GM12892 (cell line): ENCODE measurements at regions not wholly inside any gene's neighbourhood (a gene's known extent, or its start where the extent isn't known, plus 50 kb on each side); places are given as distances from the start of the nearest gene placed in this dataset.
"Not testable (repeated sequence)": the region's sequence is repeated elsewhere in the genome, so short reads cannot be mapped to it uniquely, and the experiment has no call there.

Experiments used
- DNase-seq: peaks from one replicate; pipeline ENCODE4 v3.0.0; 2011; ENCODE audit not compliant: insufficient read length
- FAIRE-seq: peaks from 2 replicates; lab custom pipeline; 2011; peaks lifted over from hg19 to GRCh38; lab: Jason Lieb, UNC
- POLR2A ChIP-seq: IDR thresholded peaks from 2 replicates; pipeline ENCODE4 v1.6.1; 2011; ENCODE audit warnings: low read depth, low read length, control low read depth
- POLR2AphosphoS5 ChIP-seq: IDR thresholded peaks from 2 replicates; pipeline ENCODE4 v1.6.1; 2011; ENCODE audit warnings: low read depth, low read length, control low read depth
- TAF1 ChIP-seq: IDR thresholded peaks from 2 replicates; pipeline ENCODE4 v1.6.1; 2011; ENCODE audit warnings: low read depth, mild to moderate bottlenecking, control low read depth, low read length, borderline replicate concordance

GRCh38 chr3:163717377-163717776 lies 1360.9 kb downstream of the SI start:
- no peak for TF ChIP-seq TAF1
- no peak for TF ChIP-seq POLR2AphosphoS5
- no peak for TF ChIP-seq POLR2A
- no peak for FAIRE-seq
- DNase-seq, result no peak

GRCh38 chr3:163708428-163708827 lies 1369.9 kb downstream of the SI start:
- TF ChIP-seq TAF1 (no peak), POLR2A (no peak), POLR2AphosphoS5 (no peak)
- DNase-seq (no peak), FAIRE-seq (no peak)

GRCh38 chr3:163707659-163708058 lies 1370.6 kb downstream of the SI start:
- DNase-seq (no peak), FAIRE-seq (no peak)
- no peak for TF ChIP-seq POLR2AphosphoS5
- no peak for TF ChIP-seq TAF1
- no peak for TF ChIP-seq POLR2A

- FAIRE-seq, DNase-seq: not testable (repeated sequence)
These were observed 1380.1 kb downstream of the SI start for GRCh38 chr3:163698221-163698620.

GRCh38 chr3:163692494-163692893 lies 1385.8 kb downstream of the SI start:
- FAIRE-seq (no peak), DNase-seq (no peak)
- TF ChIP-seq POLR2AphosphoS5 (no peak), POLR2A (no peak), TAF1 (no peak)

- FAIRE-seq (no peak), DNase-seq (no peak)
- no peak for TF ChIP-seq POLR2AphosphoS5
- TF ChIP-seq POLR2A, result no peak
- no peak for TF ChIP-seq TAF1
These were observed 1393.6 kb downstream of the SI start for GRCh38 chr3:163684651-163685050.

GRCh38 chr3:163672954-163673353 lies 1405.3 kb downstream of the SI start:
- no peak for TF ChIP-seq TAF1
- no peak for TF ChIP-seq POLR2AphosphoS5
- TF ChIP-seq POLR2A, result no peak
- FAIRE-seq (no peak), DNase-seq (no peak)

- FAIRE-seq, result no peak
- TF ChIP-seq TAF1 (no peak), POLR2A (no peak), POLR2AphosphoS5 (no peak)
- no peak for DNase-seq
These were observed 1407.1 kb downstream of the SI start for GRCh38 chr3:163671201-163671600.

- DNase-seq (no peak), FAIRE-seq (no peak)
- TF ChIP-seq TAF1 (no peak), POLR2AphosphoS5 (no peak), POLR2A (no peak)
These were observed 1413.8 kb downstream of the SI start for GRCh38 chr3:163664466-163664865.

GRCh38 chr3:163657088-163657487 lies 1421.2 kb downstream of the SI start:
- no peak for TF ChIP-seq POLR2AphosphoS5
- TF ChIP-seq POLR2A, result no peak
- TF ChIP-seq TAF1, result no peak
- DNase-seq, result no peak
- no peak for FAIRE-seq

- TF ChIP-seq POLR2A (no peak), POLR2AphosphoS5 (no peak)
- DNase-seq, result no peak
- FAIRE-seq, result no peak
These were observed 1423.3 kb downstream of the SI start for GRCh38 chr3:163655021-163655420.

GRCh38 chr3:163644172-163644571 lies 1434.1 kb downstream of the SI start:
- no peak for FAIRE-seq
- no peak for TF ChIP-seq POLR2A

GRCh38 chr3:163632722-163633121 lies 1445.6 kb downstream of the SI start:
- FAIRE-seq (no peak), DNase-seq (no peak)
- TF ChIP-seq TAF1 (no peak), POLR2A (no peak), POLR2AphosphoS5 (no peak)

More at GRCh38 chr3:163644172-163644571, 1434.1 kb downstream of the SI start:
- DNase-seq, result no peak

- DNase-seq, result no peak
- FAIRE-seq, result no peak
- no peak for TF ChIP-seq POLR2AphosphoS5
- TF ChIP-seq POLR2A, result no peak
- no peak for TF ChIP-seq TAF1
These were observed 1451.5 kb downstream of the SI start for GRCh38 chr3:163626753-163627152.
